H9 (cell line): ENCODE measurements at regions not wholly inside any gene's neighbourhood (a gene's known extent, or its start where the extent isn't known, plus 50 kb on each side); places are given as distances from the start of the nearest gene placed in this dataset.

ENCODE experiments used
- DNase-seq: peaks from one replicate; pipeline ENCODE4 v3.0.0-alpha.2; 2017
- H2AFZ ChIP-seq: one replicate; pipeline ENCODE4 v1.6.1; 2013; ENCODE audit warnings: mild to moderate bottlenecking, low read length, control low read depth, moderate library complexity
- H2AK5ac ChIP-seq: 2 replicates; pipeline ENCODE4 v1.6.1; 2013; ENCODE audit warnings: low read length, control low read depth, mixed read lengths; ENCODE audit not compliant: insufficient read length
- H2BK120ac ChIP-seq: one replicate; pipeline ENCODE4 v1.6.1; 2013; ENCODE audit warnings: low read depth, mild to moderate bottlenecking, low read length, control low read depth, inconsistent platforms; ENCODE audit not compliant: poor library complexity, severe bottlenecking
- H2BK12ac ChIP-seq: 2 replicates; pipeline ENCODE4 v1.6.1; 2013; ENCODE audit warnings: low read length, control low read depth, mixed read lengths, low read depth; ENCODE audit not compliant: insufficient read length
- H2BK15ac ChIP-seq: 2 replicates; pipeline ENCODE4 v1.6.1; 2013; ENCODE audit warnings: low read depth, low read length, control low read depth
- H2BK20ac ChIP-seq: one replicate; pipeline ENCODE4 v1.6.1; 2013; ENCODE audit warnings: low read depth, mild to moderate bottlenecking, low read length, control low read depth, inconsistent platforms; ENCODE audit not compliant: poor library complexity, severe bottlenecking
- H2BK5ac ChIP-seq: 2 replicates; pipeline ENCODE4 v1.6.1; 2013; ENCODE audit warnings: low read length, control low read depth, mixed read lengths; ENCODE audit not compliant: insufficient read length
- H3K14ac ChIP-seq: 2 replicates; pipeline ENCODE4 v1.6.1; 2013; ENCODE audit warnings: low read length, control low read depth; ENCODE audit not compliant: insufficient read depth
- H3K18ac ChIP-seq: 2 replicates; pipeline ENCODE4 v1.6.1; 2013; ENCODE audit warnings: low read depth, mild to moderate bottlenecking, mixed read lengths, low read length, control low read depth; ENCODE audit not compliant: insufficient read length
- H3K23ac ChIP-seq: 2 replicates; pipeline ENCODE4 v1.6.1; 2013; ENCODE audit warnings: low read length, control low read depth, mixed read lengths, low read depth; ENCODE audit not compliant: insufficient read length
- H3K23me2 ChIP-seq: 2 replicates; pipeline ENCODE4 v1.6.1; 2013; ENCODE audit warnings: low read depth, mild to moderate bottlenecking, mixed read lengths, low read length, control low read depth; ENCODE audit not compliant: insufficient read length, poor library complexity, severe bottlenecking
- H3K27ac ChIP-seq: 2 replicates; pipeline ENCODE4 v1.5.1; 2013; ENCODE audit warnings: low read length, control low read depth, mixed read lengths, low read depth; ENCODE audit not compliant: insufficient read length
- H3K27me3 ChIP-seq: 2 replicates; pipeline ENCODE4 v1.6.1; 2013; ENCODE audit warnings: low read length, control low read depth, inconsistent platforms; ENCODE audit not compliant: insufficient read depth
- H3K4ac ChIP-seq: 2 replicates; pipeline ENCODE4 v1.6.1; 2013; ENCODE audit warnings: low read depth, mild to moderate bottlenecking, control low read depth, inconsistent platforms, low read length, moderate library complexity
- H3K4me1 ChIP-seq: 2 replicates; pipeline ENCODE4 v1.6.1; 2013; ENCODE audit warnings: low read length, control low read depth, inconsistent platforms; ENCODE audit not compliant: insufficient read depth
- H3K4me2 ChIP-seq: 2 replicates; pipeline ENCODE4 v1.6.1; 2013; ENCODE audit warnings: low read length, control low read depth, mixed read lengths; ENCODE audit not compliant: insufficient read length, insufficient read depth
- H3K56ac ChIP-seq: 2 replicates; pipeline ENCODE4 v1.6.1; 2013; ENCODE audit warnings: low read depth, mild to moderate bottlenecking, mixed read lengths, low read length, control low read depth; ENCODE audit not compliant: insufficient read length
- H3K79me1 ChIP-seq: 2 replicates; pipeline ENCODE4 v1.6.1; 2013; ENCODE audit warnings: low read depth, mild to moderate bottlenecking, moderate library complexity, low read length, control low read depth, inconsistent platforms; ENCODE audit not compliant: insufficient read depth, poor library complexity, severe bottlenecking
- H3K79me2 ChIP-seq: 2 replicates; pipeline ENCODE4 v1.6.1; 2013; ENCODE audit warnings: low read length, control low read depth, inconsistent platforms; ENCODE audit not compliant: insufficient read depth
- H3K9ac ChIP-seq: 2 replicates; pipeline ENCODE4 v1.6.1; 2013; ENCODE audit warnings: low read length, control low read depth, mixed read lengths; ENCODE audit not compliant: insufficient read length; ENCODE audit errors: extremely low read depth
- H3K9me3 ChIP-seq: one replicate; pipeline ENCODE4 v1.6.1; 2013; ENCODE audit warnings: low read depth, low read length, inconsistent platforms; ENCODE audit not compliant: control insufficient read depth
- H3T11ph ChIP-seq: one replicate; pipeline ENCODE4 v1.6.1; 2013; ENCODE audit warnings: mild to moderate bottlenecking, low read length, control low read depth, inconsistent platforms
- H4K20me1 ChIP-seq: one replicate; pipeline ENCODE4 v1.6.1; 2013; ENCODE audit not compliant: control insufficient read depth, insufficient read length, insufficient read depth
- H4K5ac ChIP-seq: 2 replicates; pipeline ENCODE4 v1.6.1; 2013; ENCODE audit warnings: low read depth, mild to moderate bottlenecking, mixed read lengths, low read length, control low read depth; ENCODE audit not compliant: insufficient read length
- H4K8ac ChIP-seq: replicated peaks from 2 replicates; pipeline ENCODE4 v1.6.1; 2013; ENCODE audit warnings: low read length, control low read depth, mixed read lengths, low read depth; ENCODE audit not compliant: insufficient read length
- H4K91ac ChIP-seq: 2 replicates; pipeline ENCODE4 v1.6.1; 2013; ENCODE audit warnings: low read depth, mild to moderate bottlenecking, moderate library complexity, mixed read lengths, low read length, control low read depth; ENCODE audit not compliant: insufficient read length
- H3K27ac Mint-ChIP-seq, 3 experiments: 2 replicates in 2 of 3; 3 replicates in 1 of 3; pipeline ENCODE4 v1.8.0; 2020 to 2021; ENCODE audit warnings: mixed read lengths in 3 of 3, mild to moderate bottlenecking in 1 of 3, moderate library complexity in 1 of 3
- H3K27me3 Mint-ChIP-seq: 2 replicates; pipeline ENCODE4 v1.8.0; 2021; ENCODE audit warnings: low read depth, mild to moderate bottlenecking, moderate library complexity, mixed read lengths
- H3K36me3 Mint-ChIP-seq, 3 experiments: 2 replicates in 2 of 3; 3 replicates in 1 of 3; pipeline ENCODE4 v1.8.0; 2020 to 2021; ENCODE audit warnings: low read depth in 3 of 3, mixed read lengths in 3 of 3; ENCODE audit not compliant: insufficient read depth in 1 of 3
- H3K4me1 Mint-ChIP-seq, 2 experiments: 2 replicates each; pipeline ENCODE4 v1.8.0; 2020; ENCODE audit warnings: mixed read lengths in 2 of 2
- H3K4me3 Mint-ChIP-seq, 2 experiments: 2 replicates in 1 of 2; 3 replicates in 1 of 2; pipeline ENCODE4 v1.8.0; 2020 to 2021; ENCODE audit warnings: mild to moderate bottlenecking in 2 of 2, mixed read lengths in 2 of 2, moderate library complexity in 1 of 2
- H3K9me3 Mint-ChIP-seq, 2 experiments: 2 replicates in 1 of 2; 3 replicates in 1 of 2; pipeline ENCODE4 v1.8.0; 2020; ENCODE audit warnings: mild to moderate bottlenecking in 2 of 2, mixed read lengths in 2 of 2, moderate library complexity in 1 of 2
- CTCF ChIP-seq: fragments of 200-600 bp; sonication (generic); conservative IDR thresholded peaks from 3 replicates; pipeline ENCODE4 v1.8.0; 2021; ENCODE audit warnings: antibody characterized with exemption, mild to moderate bottlenecking

DNA sequence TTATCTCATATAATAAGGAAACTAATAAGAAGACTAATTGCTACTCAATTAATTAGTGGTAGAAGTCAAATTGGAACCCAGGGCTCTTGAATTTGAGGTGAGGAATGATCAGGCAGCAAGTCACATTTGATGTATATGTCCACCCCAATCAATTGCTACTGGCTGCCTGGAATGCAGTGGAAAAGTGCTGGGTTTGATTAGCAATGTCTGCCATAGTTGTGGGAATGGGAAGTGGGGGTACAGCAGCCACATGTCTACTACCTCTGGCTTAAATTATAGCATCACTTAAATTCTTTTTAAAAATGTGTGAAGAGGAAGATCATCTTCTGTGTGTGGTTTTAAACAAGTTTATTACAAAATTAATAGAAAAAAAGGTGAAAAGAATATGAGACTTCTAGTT, 50.8 kb upstream of the NAV2 start:
- Histone ChIP-seq H4K8ac (no peak overlapping the region), H3K27ac (no peak overlapping the region), H3K79me2 (no peaks in the 10 kb centered on the region), H3K4me1 (peaks cover 7% of the 10 kb centered on the region; the same call in 1 of the 2 replicates), H3K56ac (no peak overlapping the region), H2BK5ac (no peak overlapping the region), H3T11ph (no peak overlapping the region), H2BK20ac (no peak overlapping the region), H4K5ac (no peak overlapping the region), H3K9ac (no peak overlapping the region), H2BK15ac (no peak overlapping the region), H2AK5ac (no peak overlapping the region), H3K23ac (no peak overlapping the region), H2BK12ac (no peak overlapping the region), H3K27me3 (no peaks in the 10 kb centered on the region), H3K9me3 (no peaks in the 10 kb centered on the region), H4K20me1 (no peaks in the 10 kb centered on the region), H2AFZ (no peak overlapping the region), H3K4me2 (no peak overlapping the region), H3K4ac (no peak overlapping the region), H3K18ac (no peak overlapping the region), H3K14ac (no peak overlapping the region), H3K79me1 (no peaks in the 10 kb centered on the region), H3K23me2 (no peaks in the 10 kb centered on the region), H2BK120ac (no peak overlapping the region), H4K91ac (no peak overlapping the region)
- Mint-ChIP-seq H3K4me3 (no peak overlapping the region), H3K4me1 (peaks cover 3 to 10% of the 10 kb centered on the region in 2 experiments; a peak in 3 of 4 replicates), H3K36me3 (no peaks in the 10 kb centered on the region), H3K9me3 (peaks cover 0 to 3% of the 10 kb centered on the region in 2 experiments; a peak in 1 of 5 replicates), H3K27me3 (peaks cover 2% of the 10 kb centered on the region; the same call in 1 of the 2 replicates), H3K27ac (no peak overlapping the region)
- TF ChIP-seq CTCF, result no peak
- DNase-seq, result no peak
